ENCODE measurements at regions not wholly inside any gene's neighbourhood (a gene's known extent, or its start where the extent isn't known, plus 50 kb on each side); places are given as distances from the start of the nearest gene placed in this dataset.

- no peak for DNase-seq (ENCODE audit: low read depth)
Measured at GRCh38 chr22:48440673-48441552, 1386.8 kb downstream of the BRD1 start.

GRCh38 chr22:48440176-48440575 is 1387.5 kb downstream of the BRD1 start:
- DNase-seq (ENCODE audit: low read depth): no peak

DNA sequence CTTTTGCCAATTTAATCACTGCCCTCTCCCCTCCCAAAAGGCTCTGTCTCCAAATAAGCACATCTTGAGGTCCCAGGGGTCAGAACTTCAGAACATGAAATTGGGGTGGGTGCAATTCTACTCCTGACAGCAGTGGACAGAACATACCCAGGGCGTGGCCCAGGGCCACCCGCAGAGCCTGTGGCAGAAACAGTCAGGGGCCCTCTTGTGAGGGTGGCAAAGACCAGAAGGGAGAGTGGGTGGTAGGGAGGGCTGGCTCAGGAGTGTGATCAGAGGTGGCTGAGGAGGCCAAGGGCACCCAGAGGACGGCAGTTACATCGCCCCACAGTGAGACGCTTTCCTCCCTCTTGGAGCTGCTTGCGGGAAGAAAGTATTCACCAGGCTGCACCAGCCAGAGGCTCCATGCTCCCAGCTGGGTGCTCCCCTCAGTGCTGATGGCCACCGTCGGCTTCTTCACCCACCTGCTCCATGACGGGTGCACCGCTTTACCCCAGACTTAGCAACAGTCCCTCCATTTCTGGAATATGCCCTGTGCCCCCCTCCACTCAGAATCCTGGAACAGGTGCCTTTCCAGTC is 1388.0 kb downstream of the BRD1 start:
- DNase-seq (ENCODE audit: low read depth): no peak

DNA sequence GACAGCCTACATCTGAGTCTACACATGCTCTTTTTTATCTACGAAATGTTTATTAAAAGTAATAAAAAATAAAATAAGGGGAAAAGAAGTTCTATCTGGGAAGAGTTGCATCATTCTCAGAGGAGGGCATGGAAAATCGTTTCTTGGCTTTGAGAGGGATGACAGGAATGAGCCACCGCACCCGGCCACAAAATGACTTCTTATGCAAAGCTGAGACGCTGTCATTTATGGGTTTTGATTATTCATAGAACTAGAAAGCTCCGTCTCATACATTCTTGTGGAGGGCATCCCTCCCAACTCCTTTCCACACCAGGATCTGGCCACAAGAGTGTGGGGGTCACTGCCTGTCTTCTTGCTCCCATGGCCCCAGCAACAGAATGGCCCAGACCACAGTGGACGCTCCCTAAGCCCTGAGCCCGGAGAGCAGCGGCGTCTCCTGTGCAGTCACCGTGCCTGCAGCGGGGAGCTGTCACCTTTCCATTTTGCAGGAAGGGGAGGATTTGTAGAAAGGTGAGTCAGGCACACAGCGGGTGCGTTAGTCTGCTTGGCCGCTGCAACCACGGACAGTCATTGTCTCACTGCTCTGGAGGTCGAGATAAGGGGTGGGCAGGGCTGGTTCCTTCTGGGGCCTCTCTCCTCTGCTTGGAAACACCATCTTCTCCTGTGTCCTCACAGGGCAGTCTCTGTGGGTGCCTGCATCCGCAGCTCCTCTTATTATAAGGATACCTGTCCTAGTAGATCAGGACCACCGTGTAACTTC is 1388.7 kb downstream of the BRD1 start:
- no peak for DNase-seq (ENCODE audit: low read depth)

DNA sequence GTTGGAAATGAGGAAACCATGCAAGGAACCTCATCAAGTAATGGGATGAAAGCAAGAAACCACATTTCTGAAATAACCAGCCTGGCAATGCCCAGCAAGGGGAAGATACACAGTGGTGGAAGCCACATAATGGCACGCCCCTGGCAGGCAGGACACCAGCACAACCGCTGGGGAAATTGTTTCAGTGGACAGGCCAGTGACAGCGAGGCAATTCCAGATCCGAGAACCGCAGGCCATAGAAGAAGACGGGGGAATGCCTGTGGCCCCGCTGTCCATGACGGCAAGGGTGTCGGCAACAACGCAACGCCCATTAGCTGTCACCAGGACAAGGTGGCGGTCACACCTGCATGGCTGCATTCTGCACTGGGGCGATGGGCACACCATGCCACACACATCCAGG is 1389.6 kb downstream of the BRD1 start:
- DNase-seq (ENCODE audit: low read depth): no peak

DNA sequence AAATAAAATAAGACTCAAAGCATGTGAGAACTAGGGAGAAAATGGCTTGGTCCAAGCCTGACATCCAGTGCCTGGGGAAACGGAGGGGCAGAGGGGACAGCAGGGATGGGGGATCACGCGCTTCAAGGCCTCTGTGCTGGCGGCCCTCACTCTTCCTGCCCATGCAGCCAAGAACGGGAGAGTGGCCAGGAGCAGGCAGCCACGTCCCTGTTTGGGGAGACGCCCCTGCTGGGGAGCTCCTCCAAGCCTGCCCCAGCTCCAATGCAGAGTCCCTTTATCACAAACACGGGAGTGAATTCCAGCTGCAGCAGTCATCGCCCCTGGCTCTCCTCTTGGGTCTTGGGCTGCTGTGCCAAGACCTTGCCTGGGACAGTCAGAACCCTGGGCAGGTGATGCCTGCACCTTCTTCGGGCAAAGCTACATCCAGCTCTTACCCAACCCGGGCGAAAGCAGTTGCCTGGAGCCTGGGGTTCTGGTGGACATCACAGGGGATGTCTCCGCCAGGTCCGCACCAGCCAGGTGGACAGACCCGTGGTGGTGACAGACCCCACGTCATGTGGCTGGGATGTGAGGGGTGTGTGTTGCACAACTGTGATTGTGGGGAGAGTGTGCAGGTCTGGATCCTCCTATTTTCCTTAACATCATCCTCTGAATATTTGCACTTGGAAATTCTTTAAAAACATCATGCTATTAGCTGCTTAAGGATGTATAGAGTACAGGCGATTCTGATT is 1391.3 kb downstream of the BRD1 start:
- no peak for DNase-seq (ENCODE audit: low read depth)

DNA sequence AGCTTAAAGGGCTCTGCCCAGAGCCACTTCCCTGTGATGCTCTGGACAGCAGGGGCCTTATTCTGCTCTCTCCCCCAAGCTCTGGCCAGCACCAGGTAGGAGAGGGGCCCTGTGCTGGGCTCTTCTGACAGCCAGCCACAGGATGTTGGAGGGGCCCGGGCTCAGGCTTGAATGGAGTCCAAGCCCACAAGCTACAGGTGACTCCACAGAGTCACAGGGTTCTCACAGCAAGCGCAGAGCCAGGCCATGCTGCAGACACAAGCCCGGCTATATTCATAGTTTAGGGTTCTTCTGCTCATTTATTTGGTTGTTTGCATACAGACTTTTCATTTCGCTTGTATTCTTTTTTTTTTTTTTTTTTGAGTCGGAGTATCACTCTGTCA is 1392.8 kb downstream of the BRD1 start:
- DNase-seq (ENCODE audit: low read depth): no peak

DNA sequence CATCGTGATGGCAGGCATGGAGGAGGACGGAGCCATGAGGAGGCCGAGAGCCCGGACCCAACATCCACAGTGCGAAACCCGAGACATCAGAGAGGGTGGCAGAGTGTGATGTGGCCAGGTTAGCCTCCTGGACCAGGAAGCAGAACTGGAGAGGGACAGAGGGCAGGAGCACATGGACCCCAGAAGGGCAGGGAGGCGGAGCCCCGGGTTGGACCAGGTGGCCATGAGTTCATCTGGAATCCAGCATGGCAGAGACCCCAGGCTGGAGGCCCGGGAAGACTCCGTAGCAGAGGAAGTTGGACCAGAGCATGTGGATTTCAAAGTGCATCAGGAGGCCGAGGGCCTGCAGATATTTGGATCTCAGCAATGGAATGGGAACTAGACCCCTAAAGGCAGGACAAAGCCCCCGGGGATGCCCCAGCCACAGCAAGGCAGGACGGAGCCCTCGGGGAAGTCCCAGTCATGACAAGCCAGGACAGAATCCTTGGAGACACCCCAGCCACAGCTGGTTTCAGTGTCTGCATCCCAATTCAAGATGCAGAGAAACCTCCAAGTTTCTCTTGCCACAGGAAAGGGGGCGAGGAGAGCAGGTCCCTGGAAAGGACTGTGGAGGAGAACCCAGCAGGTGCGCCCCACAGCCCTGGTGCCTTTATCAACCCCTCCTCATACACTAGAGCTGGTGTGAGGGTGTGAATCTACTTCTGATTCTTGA is 1393.4 kb downstream of the BRD1 start:
- no peak for DNase-seq (ENCODE audit: low read depth)

DNA sequence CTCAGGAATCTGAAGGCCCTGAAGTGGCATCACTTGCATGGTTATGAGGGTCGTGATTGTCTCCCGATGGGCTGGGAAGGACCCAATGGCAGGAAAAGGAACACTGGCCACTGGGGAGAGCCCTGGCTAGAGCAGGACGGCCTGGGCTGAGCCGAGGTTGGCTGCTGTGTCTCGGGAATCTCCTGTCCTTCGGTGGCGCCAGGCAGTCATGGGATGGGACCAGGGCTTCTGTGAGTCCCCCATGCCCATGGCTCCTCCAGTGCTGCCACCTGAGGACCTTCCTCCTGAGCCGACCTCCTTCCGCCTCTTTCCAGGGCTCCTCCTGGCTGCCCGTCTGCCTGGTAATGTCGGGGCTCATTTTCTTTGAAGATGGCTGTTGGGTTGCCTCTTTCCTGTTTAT is 1394.0 kb downstream of the BRD1 start:
- no peak for DNase-seq (ENCODE audit: low read depth)

- DNase-seq (ENCODE audit: low read depth): no peak
Measured at GRCh38 chr22:48432781-48433518, 1394.7 kb downstream of the BRD1 start.

GRCh38 chr22:48431536-48432315 is 1395.9 kb downstream of the BRD1 start:
- no peak for DNase-seq (ENCODE audit: low read depth)

DNA sequence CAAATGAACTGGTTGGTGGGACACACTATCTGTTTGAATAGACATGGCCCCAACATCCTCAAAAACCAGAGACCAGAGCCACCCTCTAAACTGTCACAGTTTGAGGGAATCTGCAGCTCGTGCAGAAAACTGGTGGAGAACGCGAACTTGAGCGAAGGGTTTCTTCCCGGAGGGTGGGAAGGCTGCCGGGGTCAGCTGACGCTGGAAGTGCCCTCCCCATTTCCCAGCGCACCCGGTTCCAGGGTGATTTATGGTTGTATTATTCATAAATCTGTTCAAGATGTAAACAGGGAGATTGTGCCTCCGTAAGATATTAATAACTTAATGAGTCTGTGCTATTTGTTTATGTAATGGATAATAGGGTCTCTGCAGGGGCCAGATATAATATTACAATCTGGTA is 1396.7 kb downstream of the BRD1 start:
- DNase-seq (ENCODE audit: low read depth): no peak

DNA sequence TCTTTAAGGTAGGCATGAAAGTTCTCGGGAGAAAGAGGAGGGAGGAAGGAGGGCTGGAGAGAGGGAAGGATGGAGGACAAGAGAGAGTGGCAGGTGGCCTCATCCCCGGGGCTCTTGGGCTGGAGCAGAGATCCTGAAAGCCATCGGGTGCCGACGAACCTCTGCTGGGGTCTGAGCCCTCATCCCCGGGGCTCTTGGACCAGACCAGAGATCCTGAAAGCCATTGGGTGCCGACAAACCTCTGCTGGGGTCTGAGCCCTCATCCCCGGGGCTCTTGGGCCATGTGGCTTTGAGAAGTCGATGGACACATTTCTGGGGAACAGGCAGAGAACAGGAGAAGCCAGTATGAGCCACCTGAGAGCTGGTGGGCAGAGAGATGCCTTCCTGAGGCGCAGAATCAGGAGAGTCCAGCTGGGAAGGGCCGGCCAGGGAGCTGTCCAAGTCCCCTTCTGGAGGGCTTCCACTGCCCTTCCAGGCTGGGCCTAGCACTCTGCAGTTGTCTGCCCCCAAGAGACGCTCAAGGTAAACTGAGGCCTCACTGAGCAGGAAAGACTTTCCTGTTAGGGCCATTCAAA is 1398.1 kb downstream of the BRD1 start:
- DNase-seq (ENCODE audit: low read depth): no peak

DNA sequence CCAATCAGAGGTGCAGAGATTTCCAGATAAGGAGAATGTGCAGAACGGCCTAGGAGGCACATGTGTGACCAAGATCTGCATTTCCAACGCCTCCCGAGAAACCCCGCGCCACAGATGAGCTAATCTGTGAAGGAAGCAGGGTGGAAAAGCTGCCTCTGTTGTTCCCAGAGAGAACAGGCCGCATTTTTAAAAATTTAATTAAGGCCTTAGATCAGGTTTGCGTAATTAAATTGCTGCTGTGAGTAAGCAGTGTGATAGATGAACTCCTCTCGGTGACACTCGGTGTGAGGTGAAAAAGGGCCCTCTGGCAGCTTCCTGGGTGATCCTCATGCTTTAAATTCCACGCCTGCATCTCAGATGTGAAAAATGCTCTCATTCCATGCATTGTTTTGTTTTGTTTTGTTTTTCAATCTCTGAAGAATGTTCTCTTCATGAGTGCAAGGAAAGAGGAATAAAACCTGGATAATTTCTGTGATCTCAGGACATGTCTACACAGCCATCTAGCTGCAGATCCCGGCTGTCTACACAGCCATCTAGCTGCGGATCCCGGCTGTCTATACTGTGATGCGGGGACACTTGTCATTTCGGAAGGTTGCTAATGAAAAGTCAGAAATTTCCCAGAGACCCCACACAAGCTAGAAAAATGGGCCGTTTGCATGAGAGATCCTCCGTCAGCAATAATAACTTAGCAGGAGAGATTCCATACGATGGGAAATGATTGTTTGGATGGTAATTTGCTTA is 1398.9 kb downstream of the BRD1 start:
- no peak for DNase-seq (ENCODE audit: low read depth)

DNA sequence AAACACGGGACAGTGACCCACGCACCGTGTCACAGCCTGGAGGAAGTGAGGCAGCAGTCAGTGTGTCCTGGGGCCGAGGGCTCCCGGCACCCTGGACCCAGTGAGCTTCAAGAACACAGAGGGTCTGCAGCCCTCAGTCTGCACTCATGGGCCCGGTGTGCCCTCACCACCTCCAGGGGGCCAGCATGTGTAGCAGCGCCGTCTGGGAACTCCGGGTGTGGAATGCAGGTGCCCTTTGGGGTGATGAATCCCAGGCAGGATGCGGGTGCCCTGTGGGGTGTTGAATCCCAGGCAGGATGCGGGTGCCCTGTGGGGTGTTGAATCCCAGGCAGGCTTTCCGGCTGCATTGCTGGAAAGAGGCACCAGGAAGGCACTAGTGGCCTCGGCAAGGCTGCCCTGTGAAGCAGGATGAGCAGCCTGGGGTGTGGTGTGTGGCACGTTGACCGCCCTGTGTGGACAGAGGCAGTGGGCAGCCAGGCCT is 1399.9 kb downstream of the BRD1 start:
- no peak for DNase-seq (ENCODE audit: low read depth)

DNA sequence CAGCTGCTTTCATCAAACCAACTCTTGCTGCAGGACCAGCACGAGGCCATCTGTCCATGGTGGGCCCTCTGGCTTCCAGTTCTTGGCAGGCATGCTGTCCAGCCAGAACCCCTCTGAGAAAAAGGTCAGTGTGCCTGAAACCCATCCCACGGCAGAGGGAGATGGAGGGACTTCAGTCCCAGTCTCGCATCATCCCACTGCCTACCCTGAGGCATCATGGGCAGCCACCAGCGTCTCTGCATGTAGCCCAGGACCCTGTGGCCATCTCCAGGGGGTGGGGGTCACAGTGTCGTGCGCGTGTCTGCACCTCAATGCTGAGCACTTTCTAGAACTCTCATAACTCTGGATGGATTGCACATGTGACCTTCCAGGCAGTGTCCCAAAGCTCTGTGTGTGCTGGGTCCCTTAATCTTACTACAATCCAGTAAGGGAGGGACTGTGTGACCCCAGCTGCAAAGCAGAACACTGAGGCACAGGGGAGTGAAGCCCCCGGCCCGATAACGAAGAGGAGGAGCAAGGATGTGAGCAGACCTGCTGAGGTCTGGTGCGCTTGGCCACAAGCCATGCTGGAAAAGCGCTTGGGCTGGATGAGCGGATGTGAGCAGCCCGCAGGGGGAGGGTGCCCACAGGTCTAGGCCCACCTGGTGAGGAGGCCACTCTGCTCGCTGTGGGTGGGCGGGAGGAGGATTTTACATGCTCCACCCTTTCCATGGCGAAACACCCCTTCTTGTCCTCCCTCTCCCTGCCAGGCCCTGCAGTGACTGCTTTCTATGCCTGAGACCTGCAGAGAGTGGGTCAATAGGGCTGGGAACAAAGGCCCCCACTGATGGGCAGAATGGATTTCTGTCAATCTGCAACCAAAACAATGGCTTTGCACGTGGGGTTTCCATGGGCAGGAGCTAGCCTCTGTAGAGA is 1401.0 kb downstream of the BRD1 start:
- DNase-seq (ENCODE audit: low read depth): no peak

DNA sequence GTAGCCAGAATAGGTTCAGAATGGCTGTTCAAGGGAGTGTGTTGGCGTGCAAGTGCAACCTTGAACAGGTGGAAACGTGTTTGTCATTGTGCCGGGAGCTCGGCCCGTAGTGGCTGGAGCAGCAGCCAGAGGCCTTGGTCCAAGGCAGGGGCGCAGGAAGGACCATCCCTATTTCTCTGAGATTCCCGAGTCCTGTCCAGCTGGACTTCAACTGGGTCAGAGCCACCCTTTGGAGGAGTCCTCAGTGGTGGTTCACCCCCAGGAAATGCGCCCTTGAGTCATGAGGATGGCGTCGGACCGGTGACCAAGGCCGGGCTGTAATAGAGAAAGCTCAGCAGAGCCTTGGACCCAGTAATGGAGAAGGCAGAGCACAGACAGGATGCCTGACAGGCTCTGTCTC is 1402.0 kb downstream of the BRD1 start:
- no peak for DNase-seq (ENCODE audit: low read depth)

GRCh38 chr22:48425091-48425506 is 1402.6 kb downstream of the BRD1 start:
- DNase-seq (ENCODE audit: low read depth): no peak

Measured in stimulated activated CD8-positive, alpha-beta memory T cell treated with anti-CD3 and anti-CD28 coated beads, Interleukin-12 subunit alpha, Interleukin-12 subunit beta, amount 100 ng/mL, for 4 hours (primary cell).